ENCODE measurements at regions not wholly inside any gene's neighbourhood (a gene's known extent, or its start where the extent isn't known, plus 50 kb on each side); places are given as distances from the start of the nearest gene placed in this dataset.

DNA sequence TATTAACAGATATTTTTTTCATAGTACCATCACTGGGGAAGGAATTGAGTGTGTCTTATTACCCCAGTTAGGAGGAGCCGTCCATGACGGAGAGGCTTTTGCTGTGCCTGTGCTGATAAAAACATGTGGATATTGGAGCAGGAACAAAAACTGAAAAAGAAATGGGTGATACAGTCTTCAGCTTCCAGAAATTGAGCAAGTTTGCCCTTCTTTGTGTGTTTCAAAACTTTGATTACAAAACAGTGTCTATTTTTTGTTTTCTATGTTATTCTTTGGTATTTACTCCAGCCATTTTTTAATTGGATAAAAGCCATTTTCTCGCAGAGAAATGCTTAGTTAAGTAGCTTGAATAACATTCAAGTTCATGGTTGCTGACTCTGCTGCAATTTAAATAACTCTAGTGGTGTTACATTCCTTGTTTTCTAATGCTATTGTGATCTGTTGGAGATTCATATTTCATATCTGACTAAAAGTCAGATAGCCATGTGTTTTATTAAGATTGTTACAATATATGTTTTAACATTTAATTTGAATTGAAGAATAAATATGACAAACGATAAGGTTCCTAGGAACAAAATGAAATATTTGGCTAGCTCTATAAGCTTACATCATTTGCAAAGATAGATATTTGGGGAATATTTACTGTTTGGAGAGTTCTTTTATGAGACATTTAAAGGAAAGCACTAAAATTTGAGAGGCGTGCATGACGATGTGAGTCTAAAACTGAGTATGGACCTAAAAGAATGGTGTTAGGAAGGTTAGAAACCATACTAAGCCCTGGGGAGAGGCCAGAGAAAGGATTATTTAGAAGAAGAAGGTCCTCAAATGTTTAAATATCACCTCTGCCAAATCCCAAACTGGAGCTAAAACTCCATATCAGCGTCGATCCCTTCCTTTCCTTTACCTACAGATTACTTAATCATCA, 747.3 kb upstream of the CELF2 start:
- TF ChIP-seq, protein P1, sequence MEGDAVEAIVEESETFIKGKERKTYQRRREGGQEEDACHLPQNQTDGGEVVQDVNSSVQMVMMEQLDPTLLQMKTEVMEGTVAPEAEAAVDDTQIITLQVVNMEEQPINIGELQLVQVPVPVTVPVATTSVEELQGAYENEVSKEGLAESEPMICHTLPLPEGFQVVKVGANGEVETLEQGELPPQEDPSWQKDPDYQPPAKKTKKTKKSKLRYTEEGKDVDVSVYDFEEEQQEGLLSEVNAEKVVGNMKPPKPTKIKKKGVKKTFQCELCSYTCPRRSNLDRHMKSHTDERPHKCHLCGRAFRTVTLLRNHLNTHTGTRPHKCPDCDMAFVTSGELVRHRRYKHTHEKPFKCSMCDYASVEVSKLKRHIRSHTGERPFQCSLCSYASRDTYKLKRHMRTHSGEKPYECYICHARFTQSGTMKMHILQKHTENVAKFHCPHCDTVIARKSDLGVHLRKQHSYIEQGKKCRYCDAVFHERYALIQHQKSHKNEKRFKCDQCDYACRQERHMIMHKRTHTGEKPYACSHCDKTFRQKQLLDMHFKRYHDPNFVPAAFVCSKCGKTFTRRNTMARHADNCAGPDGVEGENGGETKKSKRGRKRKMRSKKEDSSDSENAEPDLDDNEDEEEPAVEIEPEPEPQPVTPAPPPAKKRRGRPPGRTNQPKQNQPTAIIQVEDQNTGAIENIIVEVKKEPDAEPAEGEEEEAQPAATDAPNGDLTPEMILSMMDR (IDR thresholded peaks at IDR 0.05; ENCODE audit: borderline replicate concordance, control extremely low read depth, extremely low read depth, insufficient read depth, missing control alignments) = no peak
- DNase-seq (ENCODE audit: low spot score) = no peak
- in situ Hi-C loops (cut with MboI; ENCODE audit: low sequenced_read_pairs, unreplicated experiment) = no loop called here

DNA sequence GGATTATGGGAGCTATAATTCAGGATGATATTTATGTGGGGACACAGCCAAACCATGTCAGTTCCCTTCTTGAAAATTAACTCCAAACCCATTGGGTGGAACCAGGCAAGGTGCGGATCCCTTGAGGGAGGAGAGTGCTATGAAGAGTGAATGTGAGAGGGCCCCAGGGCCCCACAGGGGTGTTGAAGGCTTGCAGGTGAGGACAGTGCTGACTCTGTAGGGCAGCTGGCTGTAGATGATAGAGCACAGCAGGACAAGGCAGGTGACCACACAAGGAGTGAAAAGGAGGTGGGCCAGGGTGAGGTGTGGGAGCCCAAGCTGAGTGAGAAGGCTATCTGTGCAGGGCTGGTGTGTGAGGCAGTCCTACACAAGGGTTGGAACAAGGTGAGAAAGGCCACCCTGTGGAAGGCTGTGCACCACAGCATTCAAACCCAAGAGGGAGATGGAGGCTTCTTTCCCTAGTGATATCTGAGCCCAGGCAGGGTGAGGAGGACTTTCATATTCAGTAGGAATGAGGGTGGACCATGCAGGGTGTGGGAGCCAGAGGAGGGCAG, 746.0 kb upstream of the CELF2 start:
- DNase-seq (ENCODE audit: low spot score) = no peak
- in situ Hi-C loops (cut with MboI; ENCODE audit: low sequenced_read_pairs, unreplicated experiment) = no loop called here
- TF ChIP-seq, protein P1 (IDR thresholded peaks at IDR 0.05; ENCODE audit: borderline replicate concordance, control extremely low read depth, extremely low read depth, insufficient read depth, missing control alignments) = no peak

DNA sequence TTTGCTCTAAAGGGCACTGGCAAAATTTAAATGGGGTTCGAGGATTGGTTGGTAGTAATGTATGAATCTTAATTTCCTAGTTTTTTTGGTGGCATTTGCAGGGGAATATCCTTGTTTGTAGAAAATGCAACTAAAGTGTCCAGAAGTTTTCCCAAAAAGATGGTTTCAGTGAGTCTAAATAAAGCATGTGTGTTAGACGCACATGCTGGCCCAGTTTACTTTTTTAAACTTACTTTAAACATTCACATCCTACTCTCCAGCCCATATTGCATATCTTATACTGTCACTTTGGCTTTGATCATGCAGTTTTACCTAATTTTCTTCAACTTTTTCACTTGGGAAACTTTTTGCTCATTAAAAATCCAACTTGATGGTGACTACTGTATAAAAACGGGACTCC, 744.0 kb upstream of the CELF2 start:
- in situ Hi-C loops (cut with MboI; ENCODE audit: low sequenced_read_pairs, unreplicated experiment) = no loop called here
- no peak for DNase-seq (ENCODE audit: low spot score)
- TF ChIP-seq, protein P1 (IDR thresholded peaks at IDR 0.05; ENCODE audit: borderline replicate concordance, control extremely low read depth, extremely low read depth, insufficient read depth, missing control alignments) = no peak

DNA sequence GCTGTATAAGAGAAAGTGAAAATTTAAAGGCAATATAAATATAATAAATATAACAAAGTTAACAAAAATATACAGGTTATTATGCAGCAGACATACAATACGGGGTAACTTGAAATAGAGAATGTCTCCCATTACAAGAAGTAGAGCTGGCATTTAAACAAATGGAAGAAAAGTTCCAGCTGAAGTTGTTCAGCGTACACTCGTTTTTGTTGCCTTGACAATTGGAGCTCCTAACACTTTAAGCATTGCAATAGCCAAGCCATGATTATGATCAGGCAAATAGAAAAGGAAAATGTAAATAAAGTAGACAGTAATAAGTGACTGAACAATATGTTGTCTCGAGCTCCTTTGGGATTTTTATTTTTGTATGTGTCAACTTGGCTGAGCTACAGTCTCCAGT, 737.8 kb upstream of the CELF2 start:
- TF ChIP-seq, protein P1 (IDR thresholded peaks at IDR 0.05; ENCODE audit: borderline replicate concordance, control extremely low read depth, extremely low read depth, insufficient read depth, missing control alignments) = no peak
- DNase-seq (ENCODE audit: low spot score) = no peak
- in situ Hi-C loops (cut with MboI; ENCODE audit: low sequenced_read_pairs, unreplicated experiment) = no loop called here

DNA sequence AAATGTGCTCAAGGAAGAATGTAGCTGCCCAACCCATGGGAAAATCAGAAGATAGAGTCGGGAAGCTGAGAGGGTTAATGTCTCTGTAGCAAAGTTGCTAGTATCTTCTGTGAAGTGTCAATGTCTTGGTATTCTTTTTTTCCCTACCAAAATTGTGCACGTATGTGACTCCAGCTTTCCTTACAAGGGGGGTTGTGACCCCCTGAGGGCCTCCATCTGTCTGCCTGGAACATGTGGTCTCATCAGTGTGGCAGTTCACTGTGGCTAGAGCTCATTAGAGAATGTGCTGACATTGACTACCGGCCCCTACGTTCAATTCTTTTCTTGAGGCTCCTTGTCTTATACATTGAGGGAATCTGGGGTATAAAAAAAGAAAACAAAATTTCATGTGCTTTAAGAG, 725.2 kb upstream of the CELF2 start:
- no peak for DNase-seq (ENCODE audit: low spot score)
- in situ Hi-C loops (cut with MboI; ENCODE audit: low sequenced_read_pairs, unreplicated experiment) = no loop called here
- TF ChIP-seq, protein P1 (IDR thresholded peaks at IDR 0.05; ENCODE audit: borderline replicate concordance, control extremely low read depth, extremely low read depth, insufficient read depth, missing control alignments) = no peak

DNA sequence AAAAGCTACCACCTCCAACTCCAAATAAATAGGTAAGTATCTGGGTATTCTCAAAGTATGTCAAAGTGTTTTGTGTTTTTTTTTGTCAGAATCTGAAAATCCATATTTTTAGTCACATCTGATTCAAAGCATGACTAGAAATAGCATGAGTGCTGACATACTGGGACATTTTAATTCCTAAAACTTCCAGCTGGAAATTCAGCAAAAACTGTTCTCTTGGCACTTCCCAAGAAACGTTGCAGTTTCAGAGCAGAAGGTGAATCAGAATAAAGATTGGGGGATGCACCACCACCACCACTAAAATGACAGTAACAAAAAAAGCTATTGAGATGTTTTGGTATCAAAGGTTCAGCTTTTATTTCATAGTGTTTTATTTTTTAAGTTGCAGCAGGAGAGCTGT, 724.6 kb upstream of the CELF2 start:
- TF ChIP-seq, protein P1 (IDR thresholded peaks at IDR 0.05; ENCODE audit: borderline replicate concordance, control extremely low read depth, extremely low read depth, insufficient read depth, missing control alignments) = no peak
- no peak for DNase-seq (ENCODE audit: low spot score)
- in situ Hi-C loops (cut with MboI; ENCODE audit: low sequenced_read_pairs, unreplicated experiment) = no loop called here
